ENCODE measurements at regions not wholly inside any gene's neighbourhood (a gene's known extent, or its start where the extent isn't known, plus 50 kb on each side); places are given as distances from the start of the nearest gene placed in this dataset.

GRCh38 chr14:49527221-49527620 is 59.0 kb downstream of the RPS29 start:
- TF ChIP-seq SUZ12 (IDR thresholded peaks at IDR 0.05; ENCODE audit: extremely low read depth, insufficient read depth, insufficient read length) (no peak), YY1 (IDR thresholded peaks at IDR 0.05; ENCODE audit: insufficient read depth, insufficient read length) (no peak), ZNF274 (IDR thresholded peaks at IDR 0.05; ENCODE audit: low read depth, low read length) (no peak)
- Histone ChIP-seq H3K4me3 (ENCODE audit: insufficient read length, low read depth) (no peak overlapping the region), H3K4me1 (ENCODE audit: insufficient read depth, insufficient read length) (no peaks in the 10 kb centered on the region), H3K9ac (ENCODE audit: insufficient read length, low read depth) (no peak overlapping the region), H3K9me3 (ENCODE audit: insufficient read depth, low read length) (no peaks in the 10 kb centered on the region), H3K36me3 (ENCODE audit: insufficient read depth, insufficient read length, low read length) (no peaks in the 10 kb centered on the region), H3K27me3 (ENCODE audit: insufficient read depth, insufficient read length) (no peaks in the 10 kb centered on the region)
- no peak for DNase-seq (ENCODE audit: low read depth, low spot score)

- no peak overlapping the region for H3K9ac ChIP-seq (ENCODE audit: insufficient read length, low read depth)
- DNase-seq (ENCODE audit: low read depth, low spot score) = no peak
- no peaks in the 10 kb centered on the region for H3K9me3 ChIP-seq (ENCODE audit: insufficient read depth, low read length)
- no peaks in the 10 kb centered on the region for H3K36me3 ChIP-seq (ENCODE audit: insufficient read depth, insufficient read length, low read length)
- H3K27me3 ChIP-seq (ENCODE audit: insufficient read depth, insufficient read length) = no peaks in the 10 kb centered on the region
- no peak for TF ChIP-seq ZNF274 (IDR thresholded peaks at IDR 0.05; ENCODE audit: low read depth, low read length)
- no peak for TF ChIP-seq SUZ12 (IDR thresholded peaks at IDR 0.05; ENCODE audit: extremely low read depth, insufficient read depth, insufficient read length)
- no peak for TF ChIP-seq YY1 (IDR thresholded peaks at IDR 0.05; ENCODE audit: insufficient read depth, insufficient read length)
- H3K4me1 ChIP-seq (ENCODE audit: insufficient read depth, insufficient read length) = no peaks in the 10 kb centered on the region
- no peak overlapping the region for H3K4me3 ChIP-seq (ENCODE audit: insufficient read length, low read depth)
Measured at GRCh38 chr14:49526101-49526500, 60.1 kb downstream of the RPS29 start.

DNA sequence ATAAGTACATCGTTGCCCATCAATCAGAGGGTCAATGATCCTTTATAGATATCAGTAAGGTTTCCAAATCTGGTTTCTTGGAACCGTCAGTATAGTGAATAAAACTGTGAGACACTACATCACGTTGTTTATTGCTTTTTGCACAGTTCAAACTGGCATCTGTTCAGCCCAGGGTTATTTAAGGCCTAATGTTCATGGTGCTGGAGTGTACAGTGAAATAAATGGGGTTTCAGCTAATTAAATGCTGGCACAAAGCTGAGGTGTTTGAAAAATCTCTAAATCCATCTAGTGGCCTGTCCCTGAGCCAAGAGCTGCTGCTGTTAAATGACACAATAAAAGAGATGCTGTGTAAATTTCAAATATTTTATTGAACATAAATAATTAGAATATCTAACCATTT is 69.9 kb downstream of the RPS29 start:
- no peak for DNase-seq (ENCODE audit: low read depth, low spot score)
- Histone ChIP-seq H3K27me3 (ENCODE audit: insufficient read depth, insufficient read length) (no peaks in the 10 kb centered on the region), H3K9ac (ENCODE audit: insufficient read length, low read depth) (no peak overlapping the region), H3K4me3 (ENCODE audit: insufficient read length, low read depth) (no peak overlapping the region), H3K4me1 (ENCODE audit: insufficient read depth, insufficient read length) (no peaks in the 10 kb centered on the region), H3K36me3 (ENCODE audit: insufficient read depth, insufficient read length, low read length) (no peaks in the 10 kb centered on the region), H3K9me3 (ENCODE audit: insufficient read depth, low read length) (no peaks in the 10 kb centered on the region)
- no peak for TF ChIP-seq YY1 (IDR thresholded peaks at IDR 0.05; ENCODE audit: insufficient read depth, insufficient read length)
- TF ChIP-seq ZNF274 (IDR thresholded peaks at IDR 0.05; ENCODE audit: low read depth, low read length) = no peak
- no peak for TF ChIP-seq SUZ12 (IDR thresholded peaks at IDR 0.05; ENCODE audit: extremely low read depth, insufficient read depth, insufficient read length)

GRCh38 chr14:49512571-49512970 is 73.6 kb downstream of the RPS29 start:
- no peak overlapping the region for H3K9ac ChIP-seq (ENCODE audit: insufficient read length, low read depth)
- H3K9me3 ChIP-seq (ENCODE audit: insufficient read depth, low read length) = no peaks in the 10 kb centered on the region
- H3K4me1 ChIP-seq (ENCODE audit: insufficient read depth, insufficient read length) = no peaks in the 10 kb centered on the region
- no peak for DNase-seq (ENCODE audit: low read depth, low spot score)
- H3K4me3 ChIP-seq (ENCODE audit: insufficient read length, low read depth) = no peak overlapping the region
- TF ChIP-seq YY1 (IDR thresholded peaks at IDR 0.05; ENCODE audit: insufficient read depth, insufficient read length) = no peak
- H3K36me3 ChIP-seq (ENCODE audit: insufficient read depth, insufficient read length, low read length) = no peaks in the 10 kb centered on the region
- no peaks in the 10 kb centered on the region for H3K27me3 ChIP-seq (ENCODE audit: insufficient read depth, insufficient read length)

- H3K9ac ChIP-seq (ENCODE audit: insufficient read length, low read depth) = no peak overlapping the region
- no peak for TF ChIP-seq SUZ12 (IDR thresholded peaks at IDR 0.05; ENCODE audit: extremely low read depth, insufficient read depth, insufficient read length)
- no peak for TF ChIP-seq ZNF274 (IDR thresholded peaks at IDR 0.05; ENCODE audit: low read depth, low read length)
- no peak for TF ChIP-seq YY1 (IDR thresholded peaks at IDR 0.05; ENCODE audit: insufficient read depth, insufficient read length)
- no peaks in the 10 kb centered on the region for H3K27me3 ChIP-seq (ENCODE audit: insufficient read depth, insufficient read length)
- no peaks in the 10 kb centered on the region for H3K4me1 ChIP-seq (ENCODE audit: insufficient read depth, insufficient read length)
- no peak for DNase-seq (ENCODE audit: low read depth, low spot score)
- no peaks in the 10 kb centered on the region for H3K36me3 ChIP-seq (ENCODE audit: insufficient read depth, insufficient read length, low read length)
- H3K9me3 ChIP-seq (ENCODE audit: insufficient read depth, low read length) = no peaks in the 10 kb centered on the region
- no peak overlapping the region for H3K4me3 ChIP-seq (ENCODE audit: insufficient read length, low read depth)
Measured at GRCh38 chr14:49512147-49512551, 74.0 kb downstream of the RPS29 start.

DNA sequence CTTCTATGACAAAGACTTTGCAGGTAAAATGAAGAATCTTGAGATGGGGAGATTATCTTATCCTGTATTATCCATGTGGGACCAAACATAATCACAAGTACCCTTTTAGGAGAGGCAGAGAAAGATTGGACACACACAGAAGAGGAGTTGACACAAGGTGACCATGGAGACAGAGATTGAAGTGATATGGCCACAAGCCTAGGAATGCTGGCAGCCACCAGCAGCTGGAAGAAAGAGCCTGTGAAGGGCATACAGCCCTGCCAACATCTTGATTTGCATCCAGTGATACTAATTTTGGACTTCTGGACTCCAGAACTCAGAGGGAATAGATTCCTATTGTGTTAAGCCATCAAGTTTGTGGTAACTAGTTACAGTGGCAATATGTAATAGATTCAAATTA is 78.1 kb downstream of the RPS29 start:
- no peaks in the 10 kb centered on the region for H3K4me1 ChIP-seq (ENCODE audit: insufficient read depth, insufficient read length)

DNA sequence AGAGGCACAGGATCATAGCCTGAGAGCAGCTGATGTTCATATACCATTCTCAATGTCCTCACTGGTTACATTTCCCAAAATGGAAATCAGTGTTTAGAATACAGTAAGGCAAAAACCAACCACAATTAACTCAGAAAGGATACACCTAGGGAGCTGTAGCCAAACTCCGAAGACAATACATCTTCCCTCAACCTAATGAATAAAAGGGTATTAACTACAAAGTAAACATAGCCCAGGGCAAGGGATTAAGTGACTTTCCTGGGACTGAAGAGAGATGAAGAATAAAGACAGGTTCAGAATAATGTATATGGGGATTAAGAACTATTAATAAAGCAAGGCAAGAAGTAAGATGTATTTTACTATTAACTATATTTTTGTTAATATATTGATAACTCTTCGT is 79.5 kb downstream of the RPS29 start:
- DNase-seq (ENCODE audit: low read depth, low spot score) = no peak
- Histone ChIP-seq H3K9ac (ENCODE audit: insufficient read length, low read depth) (no peak overlapping the region), H3K4me3 (ENCODE audit: insufficient read length, low read depth) (no peak overlapping the region), H3K9me3 (ENCODE audit: insufficient read depth, low read length) (no peaks in the 10 kb centered on the region), H3K4me1 (ENCODE audit: insufficient read depth, insufficient read length) (no peaks in the 10 kb centered on the region), H3K27me3 (ENCODE audit: insufficient read depth, insufficient read length) (no peaks in the 10 kb centered on the region), H3K36me3 (ENCODE audit: insufficient read depth, insufficient read length, low read length) (no peaks in the 10 kb centered on the region)
- TF ChIP-seq YY1 (IDR thresholded peaks at IDR 0.05; ENCODE audit: insufficient read depth, insufficient read length) = no peak
- no peak for TF ChIP-seq SUZ12 (IDR thresholded peaks at IDR 0.05; ENCODE audit: extremely low read depth, insufficient read depth, insufficient read length)
- TF ChIP-seq ZNF274 (IDR thresholded peaks at IDR 0.05; ENCODE audit: low read depth, low read length) = no peak

More for the DNA sequence above, 78.1 kb downstream of the RPS29 start:
- H3K36me3 ChIP-seq (ENCODE audit: insufficient read depth, insufficient read length, low read length) = no peaks in the 10 kb centered on the region
- TF ChIP-seq SUZ12 (IDR thresholded peaks at IDR 0.05; ENCODE audit: extremely low read depth, insufficient read depth, insufficient read length) (no peak), YY1 (IDR thresholded peaks at IDR 0.05; ENCODE audit: insufficient read depth, insufficient read length) (no peak), ZNF274 (IDR thresholded peaks at IDR 0.05; ENCODE audit: low read depth, low read length) (no peak)
- H3K9ac ChIP-seq (ENCODE audit: insufficient read length, low read depth) = no peak overlapping the region
- no peaks in the 10 kb centered on the region for H3K27me3 ChIP-seq (ENCODE audit: insufficient read depth, insufficient read length)
- no peak for DNase-seq (ENCODE audit: low read depth, low spot score)
- no peaks in the 10 kb centered on the region for H3K9me3 ChIP-seq (ENCODE audit: insufficient read depth, low read length)
- no peak overlapping the region for H3K4me3 ChIP-seq (ENCODE audit: insufficient read length, low read depth)
